DMS153 treated with DMSO at 0.1 percent for 48 hours (cell line): ENCODE measurements at regions not wholly inside any gene's neighbourhood (a gene's known extent, or its start where the extent isn't known, plus 50 kb on each side); places are given as distances from the start of the nearest gene placed in this dataset.

Experiments used
- DNase-seq: peaks from one replicate; lab custom pipeline; 2025; ENCODE audit not compliant: unreplicated experiment; lab: John Stamatoyannopoulos, UW

GRCh38 chr2:56613254-56613653 lies 429.5 kb downstream of the CCDC85A start:
- no peak for DNase-seq

DNA sequence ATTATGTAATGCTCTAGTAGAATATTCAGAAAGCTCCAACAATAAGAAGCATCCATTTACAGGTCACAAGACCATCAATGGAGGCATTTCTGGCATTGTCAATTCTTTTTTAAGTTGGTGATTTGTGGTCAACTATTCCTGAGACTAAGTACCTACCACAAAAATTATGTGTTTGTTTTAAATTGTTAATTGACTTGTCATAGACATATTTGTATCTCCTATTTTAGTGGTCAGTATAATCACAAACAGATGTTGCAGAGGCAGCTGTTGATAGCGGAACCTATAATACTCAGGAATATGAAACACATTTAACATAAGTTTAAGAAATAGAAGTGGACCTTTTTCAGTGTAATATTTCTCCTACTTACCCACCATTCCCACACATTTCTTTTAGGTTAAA lies 430.1 kb downstream of the CCDC85A start:
- DNase-seq: no peak

- DNase-seq: no peak
These were observed 432.0 kb downstream of the CCDC85A start for GRCh38 chr2:56615760-56616159.

DNA sequence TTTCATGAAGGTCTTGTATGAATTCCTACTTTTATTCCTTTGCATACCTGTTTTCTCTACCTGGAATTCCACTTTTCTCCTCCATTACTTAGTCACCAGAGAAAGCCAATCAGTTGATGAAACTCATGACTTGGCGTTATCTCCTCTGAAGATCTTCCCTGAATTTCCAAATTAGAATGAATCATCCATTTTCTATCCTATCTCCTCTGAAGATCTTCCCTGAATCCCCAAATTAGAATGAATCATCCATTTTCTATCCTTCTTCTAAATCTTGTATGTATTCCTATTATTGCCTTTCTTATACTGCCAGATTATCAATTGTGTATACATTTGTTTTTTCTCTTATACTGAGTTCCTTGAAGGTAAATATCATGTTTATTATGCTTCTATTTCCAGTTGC lies 440.4 kb downstream of the CCDC85A start:
- no peak for DNase-seq

DNA sequence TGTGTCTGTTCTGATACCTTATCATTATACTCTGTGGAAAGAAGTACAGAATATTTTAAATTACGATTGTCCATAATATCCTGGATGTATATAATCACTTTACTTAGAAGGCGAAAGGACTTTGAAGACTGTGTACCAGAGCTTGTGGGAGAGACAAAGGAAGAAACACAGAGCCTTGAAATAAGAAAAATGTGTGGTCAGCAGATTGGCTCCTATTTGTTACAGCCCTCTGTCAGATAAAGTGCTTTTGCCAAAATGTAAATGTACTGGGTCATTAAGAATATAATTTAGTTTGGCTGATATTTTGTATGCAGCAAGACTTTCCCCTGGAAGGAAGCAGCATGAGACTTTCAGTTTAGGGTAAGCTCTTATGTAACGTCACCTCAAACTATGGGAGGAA lies 443.1 kb downstream of the CCDC85A start:
- DNase-seq: no peak

DNA sequence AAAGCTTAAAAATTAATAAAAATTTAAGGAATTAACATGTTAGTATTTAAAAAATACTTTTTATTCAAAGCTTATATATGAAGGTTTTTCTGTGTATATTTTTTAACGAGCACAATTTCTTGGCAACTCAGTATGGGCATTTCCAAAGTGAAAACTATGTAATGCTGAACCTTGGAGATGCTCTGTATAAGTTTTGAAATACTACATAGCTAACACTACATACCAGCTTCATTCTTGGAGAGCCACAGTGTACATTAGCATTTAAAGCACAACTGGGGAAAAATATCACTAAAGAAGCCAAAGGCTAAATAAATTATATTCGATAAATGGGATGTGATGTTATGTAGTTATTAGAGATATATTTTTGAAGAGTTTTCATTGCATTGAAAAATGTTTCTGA lies 446.5 kb downstream of the CCDC85A start:
- no peak for DNase-seq

DNA sequence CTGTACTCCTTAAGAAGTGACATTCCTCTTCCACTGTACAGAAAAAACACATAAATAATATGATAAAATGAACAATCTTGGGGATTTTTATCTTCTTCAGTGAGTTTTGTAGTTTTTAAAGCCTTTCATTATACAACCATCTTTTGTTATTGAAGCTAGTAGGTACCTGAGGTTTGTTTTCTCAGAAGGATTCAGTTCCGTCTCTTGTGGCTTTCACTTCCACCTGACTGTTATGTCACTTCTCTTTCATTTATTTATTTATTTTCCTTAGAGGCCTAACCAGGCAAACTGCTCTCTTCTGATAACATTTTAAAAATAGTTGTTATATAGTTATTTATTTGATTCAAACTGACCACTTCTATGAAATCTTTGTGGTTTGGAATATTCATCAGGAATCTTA lies 464.2 kb downstream of the CCDC85A start:
- no peak for DNase-seq

DNA sequence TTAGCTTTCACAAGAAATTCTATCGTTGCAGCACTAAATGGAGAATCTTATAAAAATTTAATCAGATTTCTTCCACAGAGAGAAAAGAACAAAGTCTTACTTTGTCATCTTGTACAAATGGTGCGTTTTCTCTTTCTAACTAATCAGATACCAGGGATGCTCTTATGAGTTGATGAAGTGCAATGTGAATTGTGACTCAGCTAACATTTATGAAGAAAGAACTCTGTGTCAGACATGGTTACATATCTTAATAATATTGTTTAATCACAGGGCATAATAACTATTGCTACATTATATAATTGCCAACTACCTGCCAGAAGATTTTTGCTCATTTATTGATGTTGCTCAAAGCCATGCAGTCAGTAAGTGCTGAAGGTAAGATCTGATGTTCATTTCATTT lies 465.0 kb downstream of the CCDC85A start:
- no peak for DNase-seq

DNA sequence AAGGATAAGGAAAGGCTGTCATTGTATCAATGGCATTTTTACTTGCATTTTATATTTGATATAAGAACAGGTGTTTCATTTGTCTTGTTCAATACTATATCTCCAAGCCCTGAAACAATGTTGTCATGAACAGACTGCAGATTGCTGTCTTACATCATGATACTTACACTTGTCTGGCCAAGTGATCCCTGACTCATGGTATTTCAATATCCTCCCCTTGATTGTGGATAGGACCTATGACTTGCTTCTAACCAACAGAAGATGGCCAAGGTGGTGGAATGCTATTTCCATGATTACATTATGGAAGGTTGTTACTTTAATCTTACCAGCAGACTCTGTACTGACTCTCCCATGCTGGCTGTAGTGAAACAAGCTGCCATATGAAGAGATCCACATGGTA lies 471.1 kb downstream of the CCDC85A start:
- no peak for DNase-seq

DNA sequence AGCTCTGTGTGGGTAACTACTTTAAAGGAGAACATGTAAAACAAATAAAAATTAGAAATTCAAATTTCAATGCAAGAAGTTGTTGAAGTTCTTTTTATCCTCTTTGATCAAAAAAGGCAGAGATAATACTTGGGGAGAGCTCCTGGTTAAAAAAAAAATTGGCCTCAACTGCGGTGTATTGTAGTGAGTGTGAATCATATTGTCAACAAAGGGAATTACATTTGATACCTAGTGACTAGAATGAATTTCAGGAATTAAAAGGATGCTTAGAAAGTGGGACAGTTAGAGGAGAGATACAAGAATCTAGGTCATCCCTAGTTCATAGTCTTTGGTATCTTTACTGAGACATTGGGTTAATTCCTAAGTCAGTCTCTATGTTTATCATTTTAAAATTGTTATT lies 473.0 kb downstream of the CCDC85A start:
- DNase-seq: no peak

GRCh38 chr2:56666777-56667176 lies 483.0 kb downstream of the CCDC85A start:
- DNase-seq: no peak

- DNase-seq: no peak
These were observed 488.3 kb downstream of the CCDC85A start for GRCh38 chr2:56671973-56672569.

- DNase-seq: no peak
These were observed 490.3 kb downstream of the CCDC85A start for GRCh38 chr2:56674084-56674483.

GRCh38 chr2:56676966-56677365 lies 493.2 kb downstream of the CCDC85A start:
- DNase-seq: no peak

DNA sequence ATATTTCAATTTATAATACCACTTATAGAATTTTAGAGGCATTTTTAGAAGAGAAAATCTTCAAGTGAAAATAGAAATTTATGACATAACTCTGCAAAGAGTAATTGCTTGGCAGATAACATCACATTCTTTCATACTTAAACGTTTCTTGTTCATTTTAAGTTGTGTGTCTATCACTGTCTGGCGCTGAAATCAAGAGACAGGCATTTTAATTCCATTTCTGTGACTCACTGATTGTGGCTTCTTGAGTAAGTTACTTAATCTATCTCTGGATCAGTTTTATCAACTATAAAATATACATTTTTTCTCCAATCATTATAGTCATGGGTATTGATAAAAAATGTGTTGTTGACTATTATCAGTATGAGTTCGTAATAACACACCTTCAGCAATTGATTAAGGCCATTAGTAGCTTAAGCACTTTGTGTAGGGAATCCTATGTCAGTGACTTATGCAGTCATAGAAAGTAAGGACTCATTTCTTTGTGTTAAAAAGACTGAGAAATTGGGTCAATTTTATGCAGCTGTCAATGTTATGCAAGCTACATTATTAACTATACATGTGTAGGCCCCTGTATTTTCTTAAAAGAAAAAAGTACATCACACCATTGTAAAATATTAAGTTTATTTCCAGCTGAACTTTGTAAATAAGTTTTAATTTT lies 497.3 kb downstream of the CCDC85A start:
- no peak for DNase-seq

DNA sequence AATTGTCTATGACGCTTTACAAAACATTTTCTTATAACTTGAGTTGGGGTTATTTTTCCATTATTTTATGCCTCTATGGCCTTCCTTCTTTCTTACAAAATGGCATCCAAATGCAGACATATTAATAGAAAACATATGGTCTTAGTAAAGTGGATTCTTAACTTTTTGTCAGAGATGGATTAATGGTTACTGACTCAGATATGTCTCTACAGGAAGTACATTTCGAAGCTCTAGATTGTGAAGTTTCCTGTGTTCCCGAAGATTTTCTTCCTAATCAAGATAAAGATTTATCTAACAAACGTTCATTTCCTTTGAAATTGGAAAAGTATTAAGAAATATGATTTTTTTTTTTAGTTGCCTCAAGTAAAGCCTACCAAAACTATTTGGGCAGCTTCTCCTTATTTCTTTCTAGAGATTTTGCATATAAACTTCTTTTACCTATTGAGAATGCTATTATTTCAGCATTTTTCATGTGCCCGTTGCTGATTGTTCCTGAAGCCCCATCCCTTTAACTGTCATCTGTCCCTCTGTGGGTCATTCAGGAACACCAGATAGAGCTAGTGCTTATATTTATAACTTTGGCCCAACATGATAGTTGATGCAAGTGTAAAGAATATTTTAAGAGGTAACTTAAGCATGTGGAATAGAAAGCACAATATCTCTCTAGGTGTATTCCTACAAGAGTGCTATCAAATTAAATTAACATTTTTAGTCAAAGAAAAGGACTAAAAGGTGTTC lies 498.0 kb downstream of the CCDC85A start:
- DNase-seq: no peak

DNA sequence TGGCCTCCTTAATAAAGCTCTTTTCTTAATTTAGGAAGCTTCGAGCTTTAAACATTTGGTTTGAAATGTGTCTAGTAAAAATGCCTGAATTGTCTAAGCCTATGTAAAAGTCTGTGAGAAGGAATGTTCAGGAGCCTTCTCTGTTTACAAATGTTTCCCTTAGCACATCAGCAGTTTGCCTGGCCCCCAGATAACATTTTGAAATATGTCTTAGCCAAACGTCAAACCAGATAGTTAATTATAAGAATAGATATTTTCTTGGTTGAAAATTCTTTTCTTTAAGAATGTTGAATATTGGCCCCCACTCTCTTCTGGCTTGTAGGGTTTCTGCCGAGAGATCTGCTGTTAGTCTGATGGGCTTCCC lies 498.6 kb downstream of the CCDC85A start:
- no peak for DNase-seq

DNA sequence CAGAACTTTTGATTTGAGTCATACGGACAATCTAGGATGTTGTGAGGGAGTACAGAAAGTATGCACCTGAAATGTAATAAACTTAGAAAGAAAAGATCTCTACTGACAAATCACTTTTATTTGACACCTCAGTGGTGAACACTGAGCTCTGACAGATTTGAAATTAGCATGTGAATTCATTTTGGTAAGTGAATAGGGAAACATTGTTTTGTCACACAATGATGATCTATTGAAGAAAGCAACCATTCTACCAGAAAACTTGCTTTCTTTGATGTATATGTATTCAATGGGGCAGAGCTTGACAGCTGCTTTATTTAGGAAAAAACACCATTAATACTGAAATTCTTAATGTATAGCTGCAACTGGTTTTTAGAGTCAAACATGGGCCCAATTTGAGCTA lies 500.5 kb downstream of the CCDC85A start:
- DNase-seq: no peak

DNA sequence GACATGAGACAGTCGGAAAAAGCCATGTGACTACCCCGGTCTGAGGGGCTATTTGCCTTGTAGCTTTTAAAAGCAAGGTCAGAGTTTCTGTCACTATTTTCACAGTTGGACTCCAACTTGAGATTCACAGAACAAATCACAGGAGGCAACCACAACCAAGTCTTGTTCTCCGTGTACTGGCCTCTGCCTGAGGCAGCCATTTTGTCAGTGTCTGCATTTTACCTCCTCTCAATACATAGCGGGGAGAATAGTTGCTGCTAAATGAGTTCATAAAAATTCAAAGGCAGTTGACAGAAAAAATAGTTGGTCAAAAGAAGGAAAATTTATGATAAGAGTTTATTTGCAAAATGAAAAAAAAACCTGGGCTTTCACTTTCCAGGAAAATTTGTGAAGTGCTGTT lies 501.4 kb downstream of the CCDC85A start:
- DNase-seq: no peak

- no peak for DNase-seq
These were observed 503.4 kb downstream of the CCDC85A start for GRCh38 chr2:56687169-56687568.

DNA sequence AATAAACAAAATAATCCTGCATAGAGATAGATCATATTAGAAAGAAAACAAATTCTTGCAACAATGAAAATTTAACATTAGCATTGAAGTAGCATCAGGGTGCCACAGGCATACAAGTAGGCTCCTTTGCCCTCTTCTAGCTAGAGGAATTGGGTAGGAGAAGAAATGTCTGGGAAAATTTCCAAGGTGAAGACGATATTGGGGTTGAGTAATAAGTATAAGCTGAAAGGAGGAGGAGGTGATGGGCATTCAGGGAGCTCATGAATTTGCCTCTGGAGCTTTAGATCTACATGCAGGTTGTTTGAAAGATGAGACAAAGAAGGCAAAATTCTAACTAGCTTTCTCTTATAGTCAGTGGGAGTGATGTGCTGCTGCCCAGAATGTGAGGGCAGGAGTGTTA lies 504.9 kb downstream of the CCDC85A start:
- DNase-seq: no peak

GRCh38 chr2:56693501-56693900 lies 509.7 kb downstream of the CCDC85A start:
- DNase-seq: no peak

- no peak for DNase-seq
These were observed 519.2 kb downstream of the CCDC85A start for GRCh38 chr2:56703001-56703400.
